Fibroblast of lung (primary cell): ENCODE measurements at regions not wholly inside any gene's neighbourhood (a gene's known extent, or its start where the extent isn't known, plus 50 kb on each side); places are given as distances from the start of the nearest gene placed in this dataset.

Experiments
- EZH2 ChIP-seq: IDR thresholded peaks from 2 replicates; pipeline ENCODE4 v1.5.1; 2012; ENCODE audit warnings: low read length, control low read depth, mild to moderate bottlenecking; ENCODE audit errors: missing control alignments
- TF ChIP-seq, protein P1 (sequence below), 2 donors: IDR thresholded peaks in 1 of 2; conservative IDR thresholded peaks in 1 of 2; 1 replicate in 1 of 2; 2 replicates in 1 of 2; pipeline ENCODE4 v1.5.1; 2011 to 2012; ENCODE audit warnings: low read length in 2 of 2, control low read depth in 1 of 2, inconsistent platforms in 1 of 2, low read depth in 1 of 2, mild to moderate bottlenecking in 1 of 2

- TF ChIP-seq, protein P1, sequence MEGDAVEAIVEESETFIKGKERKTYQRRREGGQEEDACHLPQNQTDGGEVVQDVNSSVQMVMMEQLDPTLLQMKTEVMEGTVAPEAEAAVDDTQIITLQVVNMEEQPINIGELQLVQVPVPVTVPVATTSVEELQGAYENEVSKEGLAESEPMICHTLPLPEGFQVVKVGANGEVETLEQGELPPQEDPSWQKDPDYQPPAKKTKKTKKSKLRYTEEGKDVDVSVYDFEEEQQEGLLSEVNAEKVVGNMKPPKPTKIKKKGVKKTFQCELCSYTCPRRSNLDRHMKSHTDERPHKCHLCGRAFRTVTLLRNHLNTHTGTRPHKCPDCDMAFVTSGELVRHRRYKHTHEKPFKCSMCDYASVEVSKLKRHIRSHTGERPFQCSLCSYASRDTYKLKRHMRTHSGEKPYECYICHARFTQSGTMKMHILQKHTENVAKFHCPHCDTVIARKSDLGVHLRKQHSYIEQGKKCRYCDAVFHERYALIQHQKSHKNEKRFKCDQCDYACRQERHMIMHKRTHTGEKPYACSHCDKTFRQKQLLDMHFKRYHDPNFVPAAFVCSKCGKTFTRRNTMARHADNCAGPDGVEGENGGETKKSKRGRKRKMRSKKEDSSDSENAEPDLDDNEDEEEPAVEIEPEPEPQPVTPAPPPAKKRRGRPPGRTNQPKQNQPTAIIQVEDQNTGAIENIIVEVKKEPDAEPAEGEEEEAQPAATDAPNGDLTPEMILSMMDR (conservative IDR thresholded peaks at IDR 0.05 in 1 of 2, IDR thresholded peaks at IDR 0.05 in 1 of 2; ENCODE audit: low read depth in 1 of 2, low read length in 2 of 2) = no peak
- no peak for TF ChIP-seq EZH2
Observed at GRCh38 chr1:228940526-228940925, 205.2 kb downstream of the RHOU start.
